PC-9 (cell line): ENCODE measurements at regions not wholly inside any gene's neighbourhood (a gene's known extent, or its start where the extent isn't known, plus 50 kb on each side); places are given as distances from the start of the nearest gene placed in this dataset.

Source experiments
- BruUV-seq: library from RNA; stranded (reverse); fragments of 400-500 nt; replicated peaks from 2 replicates; lab custom pipeline; 2021; lab: Mats Ljungman, UMichigan
- CTCF ChIA-PET: fragments of 300-600 bp; sonication (Branson Sonifier 250); formaldehyde crosslinking; loops from one replicate; lab custom pipeline; 2022; ENCODE audit warnings: antibody characterized with exemption; lab: Charles Lee
- POLR2A ChIA-PET: fragments of 300-600 bp; sonication (Branson Sonifier 250); formaldehyde crosslinking; loops from one replicate; lab custom pipeline; 2022; ENCODE audit warnings: antibody characterized with exemption; ENCODE audit not compliant: unreplicated experiment; lab: Charles Lee
- DNase-seq, 2 experiments: peaks; one replicate each; pipeline versions ENCODE4 v3.0.0 to v3.0.0-alpha.2; 2015 to 2022; ENCODE audit warnings: mixed read lengths in 1 of 2
- H2AFZ ChIP-seq: fragments of 200-600 bp; sonication (generic); 2 replicates; pipeline ENCODE4 v1.8.1; 2017; ENCODE audit warnings: antibody characterized with exemption
- H3F3A ChIP-seq: fragments of 200-600 bp; sonication (generic); 2 replicates; pipeline ENCODE4 v1.8.1; 2017; ENCODE audit warnings: antibody characterized with exemption, mild to moderate bottlenecking, low read depth; ENCODE audit not compliant: insufficient read depth
- H3K27ac ChIP-seq: fragments of 200-600 bp; sonication (generic); 2 replicates; pipeline ENCODE4 v1.6.1; 2016; ENCODE audit warnings: mixed run types
- H3K27me3 ChIP-seq: fragments of 200-600 bp; sonication (generic); 2 replicates; pipeline ENCODE4 v1.6.1; 2016; ENCODE audit warnings: low read depth, mixed run types; ENCODE audit not compliant: insufficient read depth
- H3K36me3 ChIP-seq: fragments of 200-600 bp; sonication (generic); 2 replicates; pipeline ENCODE4 v1.6.1; 2016; ENCODE audit warnings: low read depth, mixed run types
- H3K4me1 ChIP-seq: fragments of 200-600 bp; sonication (generic); replicated peaks from 2 replicates; pipeline ENCODE4 v1.6.1; 2016; ENCODE audit warnings: mixed run types; ENCODE audit not compliant: insufficient read depth
- H3K4me2 ChIP-seq: fragments of 200-600 bp; sonication (generic); 2 replicates; pipeline ENCODE4 v1.6.1; 2017; ENCODE audit warnings: mixed run types
- H3K4me3 ChIP-seq: fragments of 200-600 bp; sonication (generic); 2 replicates; pipeline ENCODE4 v1.6.1; 2016; ENCODE audit warnings: mixed run types
- H3K79me2 ChIP-seq: fragments of 200-600 bp; sonication (generic); 2 replicates; pipeline ENCODE4 v1.6.1; 2017; ENCODE audit warnings: low read depth, mixed run types
- H3K9me2 ChIP-seq: fragments of 200-600 bp; sonication (generic); 2 replicates; pipeline ENCODE4 v1.8.1; 2017; ENCODE audit warnings: mild to moderate bottlenecking; ENCODE audit not compliant: insufficient read depth
- H3K9me3 ChIP-seq: fragments of 200-600 bp; sonication (generic); 2 replicates; pipeline ENCODE4 v1.8.1; 2016; ENCODE audit warnings: low read depth; ENCODE audit not compliant: insufficient read depth
- H4K20me1 ChIP-seq: fragments of 200-600 bp; sonication (generic); 2 replicates; pipeline ENCODE4 v1.8.1; 2017; ENCODE audit not compliant: insufficient read depth
- EZH2 ChIP-seq: fragments of 200-600 bp; sonication (generic); IDR thresholded peaks from 2 replicates; pipeline ENCODE4 v1.8.0; 2017; ENCODE audit warnings: antibody characterized with exemption, low read depth
- intact Hi-C: fragments of 100-400 bp; cut with micrococcal nuclease; formaldehyde crosslinking; loops from one replicate; pipeline ENCODE4 v1.10.0; 2022; ENCODE audit not compliant: unreplicated experiment
- TF ChIP-seq, protein P1 (sequence below): fragments of 200-600 bp; sonication (generic); conservative IDR thresholded peaks from 2 replicates; pipeline ENCODE4 v1.6.1; 2017; ENCODE audit warnings: mixed run types, antibody characterized with exemption, mild to moderate bottlenecking, moderate library complexity

DNA sequence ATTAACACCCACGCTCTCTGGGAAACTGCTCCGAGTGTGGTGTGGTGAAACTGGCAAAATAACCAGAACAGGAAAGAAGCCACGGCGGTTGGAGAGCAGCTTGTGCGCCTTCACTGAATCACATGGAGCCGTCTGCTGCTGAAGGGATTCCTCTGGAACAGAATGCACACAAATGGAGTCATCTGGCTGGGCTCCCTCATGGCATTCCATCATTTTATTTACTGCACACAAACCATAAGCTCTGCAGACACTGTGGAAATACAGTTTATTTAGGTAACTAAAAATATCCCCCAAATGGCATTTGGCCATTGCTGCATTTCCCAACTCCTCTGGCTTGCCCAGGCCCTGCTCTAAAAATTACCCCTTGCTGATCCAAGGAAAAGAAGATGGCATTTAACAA lies 187.0 kb upstream of the S100G start:
- Histone ChIP-seq H3F3A (peaks cover 4% of the 10 kb centered on the region; the same call in 1 of the 2 replicates), H3K4me2 (no peak overlapping the region), H3K36me3 (no peaks in the 10 kb centered on the region), H3K79me2 (no peaks in the 10 kb centered on the region), H3K9me3 (no peaks in the 10 kb centered on the region), H3K4me1 (peaks cover 20% of the 10 kb centered on the region), H4K20me1 (no peaks in the 10 kb centered on the region), H3K27me3 (no peaks in the 10 kb centered on the region), H2AFZ (no peak overlapping the region), H3K27ac (no peak overlapping the region), H3K4me3 (no peak overlapping the region), H3K9me2 (no peaks in the 10 kb centered on the region)
- no peak for DNase-seq
- ChIA-PET CTCF (no interaction called here), POLR2A (no interaction called here)
- TF ChIP-seq EZH2: no peak
- TF ChIP-seq, protein P1, sequence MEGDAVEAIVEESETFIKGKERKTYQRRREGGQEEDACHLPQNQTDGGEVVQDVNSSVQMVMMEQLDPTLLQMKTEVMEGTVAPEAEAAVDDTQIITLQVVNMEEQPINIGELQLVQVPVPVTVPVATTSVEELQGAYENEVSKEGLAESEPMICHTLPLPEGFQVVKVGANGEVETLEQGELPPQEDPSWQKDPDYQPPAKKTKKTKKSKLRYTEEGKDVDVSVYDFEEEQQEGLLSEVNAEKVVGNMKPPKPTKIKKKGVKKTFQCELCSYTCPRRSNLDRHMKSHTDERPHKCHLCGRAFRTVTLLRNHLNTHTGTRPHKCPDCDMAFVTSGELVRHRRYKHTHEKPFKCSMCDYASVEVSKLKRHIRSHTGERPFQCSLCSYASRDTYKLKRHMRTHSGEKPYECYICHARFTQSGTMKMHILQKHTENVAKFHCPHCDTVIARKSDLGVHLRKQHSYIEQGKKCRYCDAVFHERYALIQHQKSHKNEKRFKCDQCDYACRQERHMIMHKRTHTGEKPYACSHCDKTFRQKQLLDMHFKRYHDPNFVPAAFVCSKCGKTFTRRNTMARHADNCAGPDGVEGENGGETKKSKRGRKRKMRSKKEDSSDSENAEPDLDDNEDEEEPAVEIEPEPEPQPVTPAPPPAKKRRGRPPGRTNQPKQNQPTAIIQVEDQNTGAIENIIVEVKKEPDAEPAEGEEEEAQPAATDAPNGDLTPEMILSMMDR: no peak
- intact Hi-C loops: no loop called here
- no TSS peak for BruUV-seq

DNA sequence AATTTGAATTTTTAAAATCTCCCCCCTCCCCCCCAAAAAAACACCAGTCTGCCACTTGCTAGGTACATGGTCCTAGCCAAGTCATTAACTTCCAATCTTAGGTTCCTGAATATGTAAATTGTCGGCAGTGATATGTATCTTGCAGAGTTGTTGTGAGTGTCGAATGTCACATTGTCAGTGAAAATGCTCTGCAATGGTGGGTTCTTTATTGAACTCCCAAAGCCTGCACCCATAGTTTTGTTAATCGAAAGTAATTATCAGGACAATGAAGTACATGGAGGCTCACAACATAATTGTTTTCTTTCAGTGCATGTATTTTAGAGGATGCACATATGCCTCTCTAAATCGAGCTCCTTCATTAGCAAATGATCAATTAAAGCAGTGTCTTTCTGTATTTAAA lies 185.6 kb upstream of the S100G start:
- intact Hi-C loops: no loop called here
- TF ChIP-seq, protein P1: no peak
- TF ChIP-seq EZH2: no peak
- H2AFZ ChIP-seq: no peak overlapping the region
- DNase-seq: no peak
- no peaks in the 10 kb centered on the region for H3K36me3 ChIP-seq
- no peaks in the 10 kb centered on the region for H3K79me2 ChIP-seq
- H3K9me3 ChIP-seq: no peaks in the 10 kb centered on the region
- POLR2A ChIA-PET: no interaction called here
- H3K4me3 ChIP-seq: no peak overlapping the region
- peaks cover 20% of the 10 kb centered on the region for H3K4me1 ChIP-seq
- no peak overlapping the region for H3K27ac ChIP-seq
- CTCF ChIA-PET: no interaction called here
- no peak overlapping the region for H3K4me2 ChIP-seq
- H3F3A ChIP-seq: peaks cover 4% of the 10 kb centered on the region; the same call in 1 of the 2 replicates
- BruUV-seq: no TSS peak
- no peaks in the 10 kb centered on the region for H3K9me2 ChIP-seq
- no peaks in the 10 kb centered on the region for H3K27me3 ChIP-seq
- H4K20me1 ChIP-seq: no peaks in the 10 kb centered on the region

DNA sequence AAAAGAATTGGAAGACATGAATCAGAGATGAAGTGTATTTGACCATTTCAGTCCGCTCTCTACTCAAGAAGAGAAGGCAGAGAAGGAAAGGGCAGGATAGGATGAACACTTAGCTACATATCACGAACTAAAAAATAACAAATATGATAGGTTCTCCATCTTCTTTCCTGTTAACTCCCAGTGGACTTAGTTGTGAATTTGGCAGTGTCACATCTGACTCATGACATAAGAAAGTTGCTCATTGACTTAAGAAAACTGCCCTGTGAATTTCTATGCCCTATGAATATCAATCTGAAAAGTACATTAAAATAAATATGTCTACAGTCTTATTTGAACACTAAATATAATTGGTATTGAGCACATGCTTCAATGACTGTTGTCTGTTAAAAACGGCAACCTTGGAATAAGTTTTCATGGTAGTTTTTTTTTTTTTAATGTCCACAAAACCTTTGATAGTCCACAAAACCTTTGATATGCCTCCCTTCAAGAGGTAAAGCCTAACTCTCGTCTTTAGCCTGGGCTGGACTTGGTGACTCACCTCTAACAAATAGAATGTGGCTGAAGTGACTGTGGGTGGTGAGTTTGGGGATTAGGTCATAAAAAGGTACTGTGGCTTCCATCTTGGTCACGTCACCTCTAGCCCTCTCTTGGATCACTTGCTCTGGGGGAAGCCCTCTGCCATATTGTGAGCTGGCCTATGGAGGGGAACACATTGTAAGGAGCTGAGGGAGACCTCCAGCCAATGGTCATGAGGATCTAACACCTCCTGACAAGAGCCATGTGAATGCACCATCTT lies 184.7 kb upstream of the S100G start:
- TF ChIP-seq, protein P1: no peak
- no peak for TF ChIP-seq EZH2
- Histone ChIP-seq H3K79me2 (no peaks in the 10 kb centered on the region), H3K9me3 (no peaks in the 10 kb centered on the region), H3K27me3 (no peaks in the 10 kb centered on the region), H3K27ac (no peak overlapping the region), H3F3A (peaks cover 4% of the 10 kb centered on the region; the same call in 1 of the 2 replicates), H3K4me3 (no peak overlapping the region), H2AFZ (no peak overlapping the region), H3K4me1 (peaks cover 20% of the 10 kb centered on the region), H4K20me1 (no peaks in the 10 kb centered on the region), H3K9me2 (no peaks in the 10 kb centered on the region), H3K36me3 (no peaks in the 10 kb centered on the region), H3K4me2 (no peak overlapping the region)
- ChIA-PET CTCF (no interaction called here), POLR2A (interaction anchor here (0.6 kb wide), 1 partner anchor 19 kb away, joined by 6 read pairs; no protein-coding TSS in a partner anchor)
- BruUV-seq: no TSS peak
- intact Hi-C loops: no loop called here
- no peak for DNase-seq
